T-helper 9 cell (primary cell): ENCODE measurements at regions not wholly inside any gene's neighbourhood (a gene's known extent, or its start where the extent isn't known, plus 50 kb on each side); places are given as distances from the start of the nearest gene placed in this dataset.

ENCODE experiments used
- DNase-seq: peaks from one replicate; pipeline ENCODE4 v3.0.0-alpha.2; 2020

- no peak for DNase-seq
These were observed 707.8 kb downstream of the TUSC7 start for GRCh38 chr3:117417411-117417810.

GRCh38 chr3:117427081-117427480, 717.5 kb downstream of the TUSC7 start:
- no peak for DNase-seq

GRCh38 chr3:117433427-117433826, 723.8 kb downstream of the TUSC7 start:
- DNase-seq: no peak

- DNase-seq: no peak
These were observed 725.3 kb downstream of the TUSC7 start for GRCh38 chr3:117434661-117435412.

GRCh38 chr3:117435506-117435905, 725.9 kb downstream of the TUSC7 start:
- no peak for DNase-seq

GRCh38 chr3:117439812-117440211, 730.2 kb downstream of the TUSC7 start:
- DNase-seq: no peak

GRCh38 chr3:117441851-117442250, 732.3 kb downstream of the TUSC7 start:
- no peak for DNase-seq

- DNase-seq: no peak
These were observed 733.0 kb downstream of the TUSC7 start for GRCh38 chr3:117442566-117442965.

- no peak for DNase-seq
These were observed 733.4 kb downstream of the TUSC7 start for GRCh38 chr3:117443014-117443413.

- DNase-seq: no peak
These were observed 734.6 kb downstream of the TUSC7 start for GRCh38 chr3:117444175-117444574.

- DNase-seq: no peak
These were observed 737.8 kb downstream of the TUSC7 start for GRCh38 chr3:117447419-117447818.

- DNase-seq: no peak
These were observed 740.4 kb downstream of the TUSC7 start for GRCh38 chr3:117450026-117450425.

GRCh38 chr3:117454254-117454653, 744.7 kb downstream of the TUSC7 start:
- DNase-seq: no peak

GRCh38 chr3:117454908-117455307, 745.3 kb downstream of the TUSC7 start:
- DNase-seq: no peak

- DNase-seq: no peak
These were observed 746.2 kb downstream of the TUSC7 start for GRCh38 chr3:117455782-117456181.

GRCh38 chr3:117463276-117464115, 753.9 kb downstream of the TUSC7 start:
- no peak for DNase-seq

GRCh38 chr3:117471831-117472230, 762.3 kb downstream of the TUSC7 start:
- no peak for DNase-seq

- DNase-seq: no peak
These were observed 764.5 kb downstream of the TUSC7 start for GRCh38 chr3:117473981-117474538.

- DNase-seq: no peak
These were observed 767.0 kb downstream of the TUSC7 start for GRCh38 chr3:117476572-117476971.

GRCh38 chr3:117477214-117477755, 767.7 kb downstream of the TUSC7 start:
- DNase-seq: no peak

- DNase-seq: no peak
These were observed 769.5 kb downstream of the TUSC7 start for GRCh38 chr3:117479095-117479494.

- no peak for DNase-seq
These were observed 770.9 kb downstream of the TUSC7 start for GRCh38 chr3:117480525-117480924.

- no peak for DNase-seq
These were observed 771.4 kb downstream of the TUSC7 start for GRCh38 chr3:117480972-117481371.

GRCh38 chr3:117483839-117484238, 774.3 kb downstream of the TUSC7 start:
- no peak for DNase-seq
